DOHH2 (cell line): ENCODE measurements at regions not wholly inside any gene's neighbourhood (a gene's known extent, or its start where the extent isn't known, plus 50 kb on each side); places are given as distances from the start of the nearest gene placed in this dataset.

Experiments
- EZH2phosphoT487 ChIP-seq: fragments of 200-600 bp; sonication (generic); IDR thresholded peaks from 2 replicates; pipeline ENCODE4 v1.6.1; 2017; ENCODE audit warnings: borderline replicate concordance, mild to moderate bottlenecking, antibody characterized with exemption, low read length, moderate library complexity, mixed read lengths
- TF ChIP-seq, protein P1 (sequence below): fragments of 200-600 bp; sonication (generic); IDR thresholded peaks from one replicate; pipeline ENCODE4 v1.5.1; 2014; ENCODE audit warnings: antibody characterized with exemption, mild to moderate bottlenecking, low read depth, low read length; ENCODE audit not compliant: poor library complexity, severe bottlenecking

- TF ChIP-seq, protein P1, sequence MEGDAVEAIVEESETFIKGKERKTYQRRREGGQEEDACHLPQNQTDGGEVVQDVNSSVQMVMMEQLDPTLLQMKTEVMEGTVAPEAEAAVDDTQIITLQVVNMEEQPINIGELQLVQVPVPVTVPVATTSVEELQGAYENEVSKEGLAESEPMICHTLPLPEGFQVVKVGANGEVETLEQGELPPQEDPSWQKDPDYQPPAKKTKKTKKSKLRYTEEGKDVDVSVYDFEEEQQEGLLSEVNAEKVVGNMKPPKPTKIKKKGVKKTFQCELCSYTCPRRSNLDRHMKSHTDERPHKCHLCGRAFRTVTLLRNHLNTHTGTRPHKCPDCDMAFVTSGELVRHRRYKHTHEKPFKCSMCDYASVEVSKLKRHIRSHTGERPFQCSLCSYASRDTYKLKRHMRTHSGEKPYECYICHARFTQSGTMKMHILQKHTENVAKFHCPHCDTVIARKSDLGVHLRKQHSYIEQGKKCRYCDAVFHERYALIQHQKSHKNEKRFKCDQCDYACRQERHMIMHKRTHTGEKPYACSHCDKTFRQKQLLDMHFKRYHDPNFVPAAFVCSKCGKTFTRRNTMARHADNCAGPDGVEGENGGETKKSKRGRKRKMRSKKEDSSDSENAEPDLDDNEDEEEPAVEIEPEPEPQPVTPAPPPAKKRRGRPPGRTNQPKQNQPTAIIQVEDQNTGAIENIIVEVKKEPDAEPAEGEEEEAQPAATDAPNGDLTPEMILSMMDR = no peak
- no peak for TF ChIP-seq EZH2phosphoT487
Measured at GRCh38 chr10:45558425-45558824, 114.1 kb downstream of the ZFAND4 start.
